Inferior parietal cortex (tissue), 1 donor: ENCODE measurements at regions not wholly inside any gene's neighbourhood (a gene's known extent, or its start where the extent isn't known, plus 50 kb on each side); places are given as distances from the start of the nearest gene placed in this dataset.
"Not testable (repeated sequence)": the region's sequence is repeated elsewhere in the genome, so short reads cannot be mapped to it uniquely, and the experiment has no call there.

Source experiments
- DNase-seq: peaks from one replicate; pipeline ENCODE4 v3.0.0-alpha.2; 2016; ENCODE audit errors: extremely low spot score

GRCh38 chr3:74281705-74282104, 332.8 kb downstream of the CNTN3 start:
- no peak for DNase-seq

- no peak for DNase-seq
These were observed 340.7 kb downstream of the CNTN3 start for GRCh38 chr3:74273555-74274402.

GRCh38 chr3:74273091-74273490, 341.4 kb downstream of the CNTN3 start:
- DNase-seq, result no peak

GRCh38 chr3:74271541-74271940, 342.9 kb downstream of the CNTN3 start:
- no peak for DNase-seq

GRCh38 chr3:74269689-74270088, 344.8 kb downstream of the CNTN3 start:
- DNase-seq, result no peak

- DNase-seq, result no peak
These were observed 345.7 kb downstream of the CNTN3 start for GRCh38 chr3:74268753-74269152.

GRCh38 chr3:74267588-74268184, 346.8 kb downstream of the CNTN3 start:
- peak; percentile 64 for DNase-seq

- no peak for DNase-seq
These were observed 347.3 kb downstream of the CNTN3 start for GRCh38 chr3:74267131-74267530.

- DNase-seq, result no peak
These were observed 349.4 kb downstream of the CNTN3 start for GRCh38 chr3:74265069-74265468.

GRCh38 chr3:74263031-74263430, 351.4 kb downstream of the CNTN3 start:
- DNase-seq, result no peak

GRCh38 chr3:74233091-74233490, 381.4 kb downstream of the CNTN3 start:
- no peak for DNase-seq

- DNase-seq, result no peak
These were observed 397.0 kb downstream of the CNTN3 start for GRCh38 chr3:74217467-74217866.

- no peak for DNase-seq
These were observed 400.2 kb downstream of the CNTN3 start for GRCh38 chr3:74214286-74214685.

- DNase-seq, result no peak
These were observed 403.7 kb downstream of the CNTN3 start for GRCh38 chr3:74210739-74211138.

- DNase-seq, result no peak
These were observed 413.5 kb downstream of the CNTN3 start for GRCh38 chr3:74200952-74201351.

- not testable (repeated sequence) for DNase-seq
These were observed 435.8 kb downstream of the CNTN3 start for GRCh38 chr3:74178664-74179063.

GRCh38 chr3:74173090-74173489, 441.4 kb downstream of the CNTN3 start:
- no peak for DNase-seq

GRCh38 chr3:74167926-74168325, 446.5 kb downstream of the CNTN3 start:
- no peak for DNase-seq

GRCh38 chr3:74165211-74165610, 449.2 kb downstream of the CNTN3 start:
- peak; percentile 28 for DNase-seq

GRCh38 chr3:74149466-74149865, 465.0 kb downstream of the CNTN3 start:
- no peak for DNase-seq

- DNase-seq, result no peak
These were observed 469.2 kb downstream of the CNTN3 start for GRCh38 chr3:74145277-74145676.

GRCh38 chr3:74139648-74140047, 474.8 kb downstream of the CNTN3 start:
- no peak for DNase-seq

GRCh38 chr3:74137790-74138189, 476.7 kb downstream of the CNTN3 start:
- no peak for DNase-seq
